A673 (cell line): ENCODE measurements at regions not wholly inside any gene's neighbourhood (a gene's known extent, or its start where the extent isn't known, plus 50 kb on each side); places are given as distances from the start of the nearest gene placed in this dataset.

Experiments used
- BruUV-seq: library from RNA; stranded (reverse); fragments of 400-500 nt; replicated peaks from 2 replicates; lab custom pipeline; 2021; lab: Mats Ljungman, UMichigan
- CTCF ChIA-PET: fragments of 300-600 bp; sonication (Branson Sonifier 250); formaldehyde crosslinking; loops from one replicate; lab custom pipeline; 2022; ENCODE audit warnings: antibody characterized with exemption; lab: Charles Lee
- POLR2A ChIA-PET: fragments of 300-600 bp; sonication (Branson Sonifier 250); formaldehyde crosslinking; loops from one replicate; lab custom pipeline; 2022; ENCODE audit warnings: antibody characterized with exemption; ENCODE audit not compliant: low non-redundant PET; lab: Charles Lee
- DNase-seq: peaks from one replicate; pipeline ENCODE4 v3.0.0-alpha.2; 2015; ENCODE audit warnings: low spot score
- H3K27ac ChIP-seq: fragments of 200-600 bp; sonication (generic); 2 replicates; pipeline ENCODE4 v1.5.1; 2016; ENCODE audit warnings: mixed run types, low read depth, mild to moderate bottlenecking, mixed read lengths, antibody characterized with exemption, low read length; ENCODE audit not compliant: poor library complexity, severe bottlenecking
- H3K27me3 ChIP-seq: fragments of 200-600 bp; sonication (generic); replicated peaks from 2 replicates; pipeline ENCODE4 v1.6.1; 2017; ENCODE audit warnings: mixed run types, low read depth, mild to moderate bottlenecking, mixed read lengths, antibody characterized with exemption, low read length; ENCODE audit not compliant: insufficient read depth, poor library complexity
- H3K36me3 ChIP-seq: fragments of 200-600 bp; sonication (generic); 2 replicates; pipeline ENCODE4 v1.6.1; 2016; ENCODE audit warnings: mixed run types, mild to moderate bottlenecking, mixed read lengths, antibody characterized with exemption, low read length; ENCODE audit not compliant: insufficient read depth, poor library complexity, severe bottlenecking
- H3K4me1 ChIP-seq: fragments of 200-600 bp; sonication (generic); 2 replicates; pipeline ENCODE4 v1.6.1; 2017; ENCODE audit warnings: mixed run types, mild to moderate bottlenecking, mixed read lengths, antibody characterized with exemption, low read length; ENCODE audit not compliant: insufficient read depth, poor library complexity, severe bottlenecking
- H3K4me3 ChIP-seq: fragments of 200-600 bp; sonication (generic); 2 replicates; pipeline ENCODE4 v1.5.1; 2016; ENCODE audit warnings: low read depth, mixed run types, mild to moderate bottlenecking, mixed read lengths, low read length; ENCODE audit not compliant: poor library complexity, severe bottlenecking
- H3K9me3 ChIP-seq: fragments of 200-600 bp; sonication (generic); 2 replicates; pipeline ENCODE4 v1.6.1; 2016; ENCODE audit warnings: mixed run types, low read depth, mild to moderate bottlenecking, mixed read lengths, antibody characterized with exemption, low read length; ENCODE audit not compliant: poor library complexity, severe bottlenecking
- EZH2 ChIP-seq: fragments of 200-600 bp; sonication (generic); IDR thresholded peaks from 2 replicates; pipeline ENCODE4 v1.6.1; 2017; ENCODE audit warnings: borderline replicate concordance, low read depth, mild to moderate bottlenecking, mixed read lengths, antibody characterized with exemption, low read length; ENCODE audit not compliant: poor library complexity, severe bottlenecking
- intact Hi-C: fragments of 100-400 bp; cut with micrococcal nuclease; formaldehyde crosslinking; loops from one replicate; pipeline ENCODE4 v1.10.0; 2022; ENCODE audit not compliant: unreplicated experiment
- TF ChIP-seq, protein P1 (sequence below): fragments of 300-800, 200-600 bp; sonication (generic); conservative IDR thresholded peaks from 2 replicates; pipeline ENCODE4 v1.5.1; 2017; ENCODE audit warnings: low read depth, mild to moderate bottlenecking, antibody characterized with exemption, low read length, moderate library complexity, mixed read lengths

DNA sequence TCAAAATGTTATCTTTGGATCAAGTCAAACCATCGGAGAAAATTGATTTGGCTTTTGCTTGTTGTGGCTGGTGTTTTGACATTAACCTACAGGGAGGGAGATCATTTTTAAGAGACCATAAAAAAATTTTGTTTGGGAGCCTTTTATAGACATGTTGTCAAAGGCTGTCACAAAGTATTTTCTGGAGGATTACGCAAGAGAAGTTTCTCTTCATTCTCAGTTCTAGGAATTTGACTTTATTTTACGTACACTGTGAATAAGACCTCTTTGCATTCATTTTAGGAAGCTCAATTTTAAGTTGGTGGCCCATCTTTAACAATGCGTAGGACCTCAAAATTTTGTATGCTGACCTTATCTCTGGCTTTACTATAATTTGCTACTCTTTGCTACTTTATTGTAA, 50.2 kb upstream of the SLC44A1 start:
- DNase-seq: no peak
- Histone ChIP-seq H3K4me3 (no peak overlapping the region), H3K27ac (no peak overlapping the region), H3K27me3 (no peaks in the 10 kb centered on the region), H3K4me1 (no peaks in the 10 kb centered on the region), H3K36me3 (no peaks in the 10 kb centered on the region), H3K9me3 (no peaks in the 10 kb centered on the region)
- POLR2A ChIA-PET: no interaction called here
- CTCF ChIA-PET: no interaction called here
- no peak for TF ChIP-seq EZH2
- TF ChIP-seq, protein P1, sequence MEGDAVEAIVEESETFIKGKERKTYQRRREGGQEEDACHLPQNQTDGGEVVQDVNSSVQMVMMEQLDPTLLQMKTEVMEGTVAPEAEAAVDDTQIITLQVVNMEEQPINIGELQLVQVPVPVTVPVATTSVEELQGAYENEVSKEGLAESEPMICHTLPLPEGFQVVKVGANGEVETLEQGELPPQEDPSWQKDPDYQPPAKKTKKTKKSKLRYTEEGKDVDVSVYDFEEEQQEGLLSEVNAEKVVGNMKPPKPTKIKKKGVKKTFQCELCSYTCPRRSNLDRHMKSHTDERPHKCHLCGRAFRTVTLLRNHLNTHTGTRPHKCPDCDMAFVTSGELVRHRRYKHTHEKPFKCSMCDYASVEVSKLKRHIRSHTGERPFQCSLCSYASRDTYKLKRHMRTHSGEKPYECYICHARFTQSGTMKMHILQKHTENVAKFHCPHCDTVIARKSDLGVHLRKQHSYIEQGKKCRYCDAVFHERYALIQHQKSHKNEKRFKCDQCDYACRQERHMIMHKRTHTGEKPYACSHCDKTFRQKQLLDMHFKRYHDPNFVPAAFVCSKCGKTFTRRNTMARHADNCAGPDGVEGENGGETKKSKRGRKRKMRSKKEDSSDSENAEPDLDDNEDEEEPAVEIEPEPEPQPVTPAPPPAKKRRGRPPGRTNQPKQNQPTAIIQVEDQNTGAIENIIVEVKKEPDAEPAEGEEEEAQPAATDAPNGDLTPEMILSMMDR: no peak
- intact Hi-C loops: no loop called here
- BruUV-seq: no TSS peak
